Activated B cell treated with CpG ODN at 0.5 μM for 24 hours (primary cell): ENCODE measurements at regions not wholly inside any gene's neighbourhood (a gene's known extent, or its start where the extent isn't known, plus 50 kb on each side); places are given as distances from the start of the nearest gene placed in this dataset.

Experiments used
- ATAC-seq: fragments of 200-7000 bp; cut with Tn5 transposase; one replicate; pipeline ENCODE4 v1.10.0; 2021; ENCODE audit warnings: low read depth, mild to moderate bottlenecking, moderate library complexity
- CTCF ChIA-PET: fragments of 350-600 bp; sonication (Branson Sonifier 250); formaldehyde crosslinking; loops from one replicate; lab custom pipeline; 2021; ENCODE audit warnings: antibody characterized with exemption; lab: Charles Lee
- POLR2A ChIA-PET: fragments of 350-600 bp; sonication (Branson Sonifier 250); formaldehyde crosslinking; loops from one replicate; lab custom pipeline; 2021; ENCODE audit warnings: antibody characterized with exemption; lab: Charles Lee
- DNase-seq: peaks from one replicate; pipeline ENCODE4 v3.0.0; 2022
- H3K27ac Mint-ChIP-seq: one replicate; pipeline ENCODE4 v1.8.0; 2020; ENCODE audit warnings: mixed read lengths
- H3K27me3 Mint-ChIP-seq: one replicate; pipeline ENCODE4 v1.8.0; 2021; ENCODE audit warnings: mixed read lengths
- H3K36me3 Mint-ChIP-seq: one replicate; pipeline ENCODE4 v1.8.0; 2021; ENCODE audit warnings: low read depth, mixed read lengths
- H3K4me1 Mint-ChIP-seq: one replicate; pipeline ENCODE4 v1.8.0; 2021; ENCODE audit warnings: mixed read lengths
- H3K4me3 Mint-ChIP-seq: one replicate; pipeline ENCODE4 v1.8.0; 2020; ENCODE audit warnings: mild to moderate bottlenecking, mixed read lengths
- H3K9me3 Mint-ChIP-seq: one replicate; pipeline ENCODE4 v1.8.0; 2020; ENCODE audit warnings: mixed read lengths
- intact Hi-C: fragments of 100-400 bp; cut with micrococcal nuclease; formaldehyde crosslinking; loops from one replicate; pipeline ENCODE4 v1.15.1; 2024
- TF ChIP-seq, protein P1 (sequence below): fragments of 200-600 bp; IDR thresholded peaks from one replicate; pipeline ENCODE4 v1.8.0; 2022; ENCODE audit warnings: antibody characterized with exemption, mild to moderate bottlenecking

- TF ChIP-seq, protein P1, sequence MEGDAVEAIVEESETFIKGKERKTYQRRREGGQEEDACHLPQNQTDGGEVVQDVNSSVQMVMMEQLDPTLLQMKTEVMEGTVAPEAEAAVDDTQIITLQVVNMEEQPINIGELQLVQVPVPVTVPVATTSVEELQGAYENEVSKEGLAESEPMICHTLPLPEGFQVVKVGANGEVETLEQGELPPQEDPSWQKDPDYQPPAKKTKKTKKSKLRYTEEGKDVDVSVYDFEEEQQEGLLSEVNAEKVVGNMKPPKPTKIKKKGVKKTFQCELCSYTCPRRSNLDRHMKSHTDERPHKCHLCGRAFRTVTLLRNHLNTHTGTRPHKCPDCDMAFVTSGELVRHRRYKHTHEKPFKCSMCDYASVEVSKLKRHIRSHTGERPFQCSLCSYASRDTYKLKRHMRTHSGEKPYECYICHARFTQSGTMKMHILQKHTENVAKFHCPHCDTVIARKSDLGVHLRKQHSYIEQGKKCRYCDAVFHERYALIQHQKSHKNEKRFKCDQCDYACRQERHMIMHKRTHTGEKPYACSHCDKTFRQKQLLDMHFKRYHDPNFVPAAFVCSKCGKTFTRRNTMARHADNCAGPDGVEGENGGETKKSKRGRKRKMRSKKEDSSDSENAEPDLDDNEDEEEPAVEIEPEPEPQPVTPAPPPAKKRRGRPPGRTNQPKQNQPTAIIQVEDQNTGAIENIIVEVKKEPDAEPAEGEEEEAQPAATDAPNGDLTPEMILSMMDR = no peak
- DNase-seq (no peak), ATAC-seq (no peak)
- CTCF ChIA-PET = no interaction called here
- Mint-ChIP-seq H3K4me3 (no peak overlapping the region), H3K9me3 (no peaks in the 10 kb centered on the region), H3K4me1 (peaks cover 2% of the 10 kb centered on the region), H3K27me3 (no peaks in the 10 kb centered on the region), H3K36me3 (no peaks in the 10 kb centered on the region), H3K27ac (no peak overlapping the region)
- POLR2A ChIA-PET = no interaction called here
- intact Hi-C loops = no loop called here
These were observed 175.7 kb downstream of the KCNJ2 start for GRCh38 chr17:70345061-70345460.

GRCh38 chr17:70352834-70353233 lies 183.5 kb downstream of the KCNJ2 start:
- H3K9me3 Mint-ChIP-seq = no peaks in the 10 kb centered on the region
- TF ChIP-seq, protein P1 = no peak
- DNase-seq (no peak), ATAC-seq (no peak)
- no peaks in the 10 kb centered on the region for H3K27me3 Mint-ChIP-seq
- H3K4me3 Mint-ChIP-seq = no peak overlapping the region
- ChIA-PET POLR2A (no interaction called here), CTCF (no interaction called here)
- H3K4me1 Mint-ChIP-seq = no peaks in the 10 kb centered on the region
- H3K36me3 Mint-ChIP-seq = no peaks in the 10 kb centered on the region
- H3K27ac Mint-ChIP-seq = no peak overlapping the region
- intact Hi-C loops = no loop called here

DNA sequence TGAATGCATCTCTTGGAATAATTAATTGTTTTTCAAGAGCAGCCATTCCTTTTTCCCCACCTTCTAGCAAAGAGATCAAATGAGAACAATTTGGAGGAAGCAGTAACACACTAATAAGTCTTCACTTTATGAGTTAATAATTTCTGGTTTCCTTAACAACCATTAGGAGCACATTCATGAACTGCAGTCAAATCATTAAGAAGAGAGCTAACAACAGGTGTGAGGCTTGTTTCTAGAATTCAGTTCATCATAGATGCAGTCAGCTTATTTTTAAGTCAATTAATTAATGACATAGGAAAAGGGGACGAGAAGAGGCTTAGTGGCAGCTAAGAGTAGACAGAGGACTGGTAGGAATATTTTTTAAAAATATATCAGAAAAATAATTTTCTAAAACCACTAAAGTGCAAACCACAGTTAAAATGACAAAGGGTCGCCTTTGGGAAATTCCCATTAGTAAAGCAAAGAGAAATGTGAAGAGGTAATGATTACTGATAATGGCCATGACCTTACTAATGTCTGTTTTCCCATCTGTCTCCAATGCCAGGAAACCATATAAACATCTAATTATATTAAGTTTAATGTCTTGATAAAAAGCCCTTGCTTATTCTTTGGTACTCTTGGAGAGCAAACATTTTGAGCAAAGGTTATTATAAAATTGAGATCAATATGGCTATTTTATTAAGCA lies 184.2 kb downstream of the KCNJ2 start:
- no peaks in the 10 kb centered on the region for H3K36me3 Mint-ChIP-seq
- H3K4me3 Mint-ChIP-seq = no peak overlapping the region
- no peak overlapping the region for H3K27ac Mint-ChIP-seq
- H3K27me3 Mint-ChIP-seq = no peaks in the 10 kb centered on the region
- DNase-seq (no peak), ATAC-seq (no peak)
- TF ChIP-seq, protein P1 = no peak
- no peaks in the 10 kb centered on the region for H3K4me1 Mint-ChIP-seq
- ChIA-PET CTCF (no interaction called here), POLR2A (no interaction called here)
- intact Hi-C loops = no loop called here
- no peaks in the 10 kb centered on the region for H3K9me3 Mint-ChIP-seq

GRCh38 chr17:70355185-70355584 lies 185.9 kb downstream of the KCNJ2 start:
- no peaks in the 10 kb centered on the region for H3K36me3 Mint-ChIP-seq
- CTCF ChIA-PET = no interaction called here
- TF ChIP-seq, protein P1 = no peak

GRCh38 chr17:70357190-70357589 lies 187.9 kb downstream of the KCNJ2 start:
- H3K27me3 Mint-ChIP-seq = no peaks in the 10 kb centered on the region
- no peaks in the 10 kb centered on the region for H3K4me1 Mint-ChIP-seq
- ChIA-PET POLR2A (no interaction called here), CTCF (no interaction called here)
- intact Hi-C loops = no loop called here
- H3K27ac Mint-ChIP-seq = no peak overlapping the region
- no peaks in the 10 kb centered on the region for H3K9me3 Mint-ChIP-seq
- TF ChIP-seq, protein P1 = no peak
- no peak overlapping the region for H3K4me3 Mint-ChIP-seq
- ATAC-seq (no peak), DNase-seq (no peak)
- no peaks in the 10 kb centered on the region for H3K36me3 Mint-ChIP-seq

More at GRCh38 chr17:70355185-70355584, 185.9 kb downstream of the KCNJ2 start:
- Mint-ChIP-seq H3K4me3 (no peak overlapping the region), H3K4me1 (no peaks in the 10 kb centered on the region), H3K9me3 (no peaks in the 10 kb centered on the region), H3K27me3 (no peaks in the 10 kb centered on the region), H3K27ac (no peak overlapping the region)
- ATAC-seq (no peak), DNase-seq (no peak)
- POLR2A ChIA-PET = no interaction called here
- intact Hi-C loops = no loop called here
